ENCODE measurements at regions not wholly inside any gene's neighbourhood (a gene's known extent, or its start where the extent isn't known, plus 50 kb on each side); places are given as distances from the start of the nearest gene placed in this dataset.

GRCh38 chr2:240362216-240362755 lies 73.2 kb upstream of the GPC1 start:
- TF ChIP-seq, protein P1, sequence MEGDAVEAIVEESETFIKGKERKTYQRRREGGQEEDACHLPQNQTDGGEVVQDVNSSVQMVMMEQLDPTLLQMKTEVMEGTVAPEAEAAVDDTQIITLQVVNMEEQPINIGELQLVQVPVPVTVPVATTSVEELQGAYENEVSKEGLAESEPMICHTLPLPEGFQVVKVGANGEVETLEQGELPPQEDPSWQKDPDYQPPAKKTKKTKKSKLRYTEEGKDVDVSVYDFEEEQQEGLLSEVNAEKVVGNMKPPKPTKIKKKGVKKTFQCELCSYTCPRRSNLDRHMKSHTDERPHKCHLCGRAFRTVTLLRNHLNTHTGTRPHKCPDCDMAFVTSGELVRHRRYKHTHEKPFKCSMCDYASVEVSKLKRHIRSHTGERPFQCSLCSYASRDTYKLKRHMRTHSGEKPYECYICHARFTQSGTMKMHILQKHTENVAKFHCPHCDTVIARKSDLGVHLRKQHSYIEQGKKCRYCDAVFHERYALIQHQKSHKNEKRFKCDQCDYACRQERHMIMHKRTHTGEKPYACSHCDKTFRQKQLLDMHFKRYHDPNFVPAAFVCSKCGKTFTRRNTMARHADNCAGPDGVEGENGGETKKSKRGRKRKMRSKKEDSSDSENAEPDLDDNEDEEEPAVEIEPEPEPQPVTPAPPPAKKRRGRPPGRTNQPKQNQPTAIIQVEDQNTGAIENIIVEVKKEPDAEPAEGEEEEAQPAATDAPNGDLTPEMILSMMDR (IDR thresholded peaks at IDR 0.05; ENCODE audit: extremely low read depth, missing control alignments), result no peak
- no peak for DNase-seq (ENCODE audit: low spot score)

DNA sequence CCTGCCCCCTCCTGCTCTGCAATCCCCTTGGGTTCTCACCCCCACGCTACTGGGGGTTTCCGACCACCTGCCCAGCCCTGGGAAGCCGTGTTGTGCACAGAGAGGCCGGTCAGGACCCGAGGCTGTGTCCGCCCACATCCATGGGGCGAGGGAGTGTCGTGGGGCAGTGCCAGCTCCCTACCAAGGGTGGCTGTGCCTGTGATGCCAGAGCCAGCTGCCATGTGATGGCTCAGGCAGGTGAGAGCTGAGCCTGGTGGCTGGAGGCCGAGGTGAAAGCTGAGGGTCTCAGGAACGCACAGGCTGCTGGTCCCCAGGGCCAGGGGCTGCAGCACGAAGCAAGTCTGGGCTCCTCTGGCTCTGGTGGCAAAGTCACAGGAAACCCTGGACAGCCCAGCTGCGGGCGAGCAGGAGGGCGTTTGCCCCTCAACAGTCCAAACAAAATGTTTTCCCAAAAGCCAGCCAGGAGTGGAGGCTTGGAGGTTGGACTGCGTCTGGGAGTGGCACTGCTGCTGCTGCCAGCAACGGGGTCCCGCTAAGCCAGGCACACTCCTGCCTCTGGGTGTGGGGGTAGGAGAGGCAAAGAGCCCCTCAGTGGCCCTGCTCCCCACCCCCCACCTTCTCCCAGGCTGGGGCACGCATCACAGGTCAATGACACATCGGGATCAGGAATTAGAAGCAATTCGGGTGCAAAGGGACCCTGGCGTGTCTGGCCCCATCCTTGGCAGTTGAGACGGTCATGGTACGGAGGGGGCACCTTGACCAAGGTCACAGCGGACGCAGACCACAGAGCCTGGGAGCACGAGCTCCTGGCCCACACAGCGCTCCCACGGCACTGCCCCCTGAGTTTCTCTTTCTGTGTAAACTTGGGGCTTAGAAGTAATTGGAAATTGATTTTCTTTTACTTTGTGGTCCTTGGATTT lies 72.4 kb upstream of the GPC1 start:
- TF ChIP-seq, protein P1 (IDR thresholded peaks at IDR 0.05; ENCODE audit: extremely low read depth, missing control alignments), result no peak
- DNase-seq (ENCODE audit: low spot score), result no peak

DNA sequence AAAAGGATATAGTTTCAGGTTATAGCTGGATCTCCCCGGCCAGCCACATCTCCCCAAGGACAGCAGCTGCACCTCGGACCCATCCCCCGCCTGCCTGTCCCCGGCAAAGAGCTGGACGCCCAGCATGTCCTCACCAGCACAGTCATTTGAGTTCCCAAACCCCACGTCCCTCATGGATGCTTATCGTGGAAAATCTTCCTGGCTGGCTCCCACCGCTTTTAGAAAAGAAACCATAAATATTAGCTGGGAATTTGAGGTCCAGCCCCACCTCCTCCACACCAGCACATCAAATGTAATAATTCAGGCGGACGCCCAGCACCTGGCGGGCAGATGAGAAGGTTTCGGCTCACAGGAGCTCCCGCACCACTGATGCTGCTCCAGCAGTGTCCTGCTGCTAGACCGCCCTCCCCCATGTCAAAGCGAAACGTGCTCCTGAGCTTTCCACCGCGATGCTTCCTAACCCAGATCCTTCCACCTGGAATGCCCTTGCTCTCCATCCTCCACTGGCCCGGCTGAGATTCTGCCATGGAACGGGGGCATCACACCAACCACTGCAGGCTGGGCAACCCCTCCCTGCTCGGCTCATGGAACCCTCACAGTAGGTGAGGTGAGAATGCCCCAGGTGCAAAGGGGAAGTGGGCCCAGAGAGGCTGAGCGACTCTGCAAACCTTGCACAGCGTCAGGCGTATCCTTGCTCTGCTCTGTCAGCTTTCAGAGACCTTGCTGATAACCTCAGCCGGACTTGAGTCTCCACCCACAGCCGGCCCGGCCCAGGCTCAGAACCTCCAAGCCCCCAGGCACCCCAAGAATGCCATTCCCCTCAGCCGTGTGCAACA lies 71.5 kb upstream of the GPC1 start:
- DNase-seq (ENCODE audit: low spot score), result no peak
- TF ChIP-seq, protein P1 (IDR thresholded peaks at IDR 0.05; ENCODE audit: extremely low read depth, missing control alignments), result no peak

GRCh38 chr2:240364582-240364960 lies 70.9 kb upstream of the GPC1 start:
- DNase-seq (ENCODE audit: low spot score), result no peak
- TF ChIP-seq, protein P1 (IDR thresholded peaks at IDR 0.05; ENCODE audit: extremely low read depth, missing control alignments), result no peak

DNA sequence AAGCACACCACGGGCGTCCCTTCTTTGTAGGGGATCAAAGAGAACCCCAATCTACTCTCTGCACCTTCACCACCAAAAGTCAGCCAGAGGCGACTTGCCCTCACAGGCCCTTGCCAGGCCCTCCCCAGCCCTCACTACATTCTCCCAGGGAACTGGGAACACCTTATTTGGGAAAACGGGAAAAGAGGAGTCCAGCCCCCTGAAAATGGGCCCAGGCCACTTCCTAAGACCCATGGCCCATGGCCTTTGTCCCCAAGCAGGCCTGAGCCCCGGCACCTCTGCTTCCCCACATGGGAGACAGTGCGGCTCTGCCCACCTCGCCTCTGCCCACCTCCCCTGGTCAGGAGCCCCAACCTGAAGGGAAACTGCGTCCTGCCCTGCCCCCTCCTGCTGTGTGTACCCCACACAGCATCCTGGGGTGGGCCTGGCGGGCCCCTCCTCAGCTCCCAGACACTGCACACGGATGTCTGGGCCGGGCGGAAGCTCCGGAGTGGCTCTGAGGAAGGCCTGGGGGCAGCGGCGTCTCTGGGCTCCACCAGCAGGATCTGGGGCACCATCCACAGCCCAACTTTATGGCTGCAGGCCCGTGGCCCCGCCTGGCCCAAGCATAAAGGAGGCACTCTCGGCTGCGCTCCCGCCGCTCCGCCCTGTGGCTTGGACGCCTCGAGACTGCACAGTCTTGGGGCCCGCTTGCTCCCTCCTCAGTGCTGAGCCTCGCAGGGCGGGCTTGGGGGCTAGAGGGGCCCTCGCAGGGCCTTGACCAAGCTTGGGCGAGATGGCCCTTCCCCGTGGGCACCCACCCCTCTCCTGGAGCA lies 70.3 kb upstream of the GPC1 start:
- DNase-seq (ENCODE audit: low spot score), result no peak
- TF ChIP-seq, protein P1 (IDR thresholded peaks at IDR 0.05; ENCODE audit: extremely low read depth, missing control alignments), result no peak

GRCh38 chr2:240365971-240366471 lies 69.4 kb upstream of the GPC1 start:
- no peak for DNase-seq (ENCODE audit: low spot score)

More at GRCh38 chr2:240365971-240366471, 69.4 kb upstream of the GPC1 start:
- TF ChIP-seq, protein P1 (IDR thresholded peaks at IDR 0.05; ENCODE audit: extremely low read depth, missing control alignments), result no peak
